GM06990 (cell line): ENCODE measurements at regions not wholly inside any gene's neighbourhood (a gene's known extent, or its start where the extent isn't known, plus 50 kb on each side); places are given as distances from the start of the nearest gene placed in this dataset.

Source experiments
- DNase-seq: peaks from one replicate; pipeline ENCODE4 v3.0.0-alpha.2; 2011; ENCODE audit not compliant: insufficient read length; ENCODE audit errors: extremely low read depth
- H3K27me3 ChIP-seq: replicated peaks from 2 replicates; pipeline ENCODE4 v1.6.0; 2011; ENCODE audit warnings: low read length; ENCODE audit not compliant: control insufficient read depth, insufficient read depth
- H3K36me3 ChIP-seq: 2 replicates; pipeline ENCODE4 v1.5.1; 2011; ENCODE audit warnings: low read length; ENCODE audit not compliant: control insufficient read depth, insufficient read depth
- H3K4me3 ChIP-seq: replicated peaks from 2 replicates; pipeline ENCODE4 v1.5.1; 2011; ENCODE audit warnings: low read depth, mild to moderate bottlenecking, control low read depth, low read length
- TF ChIP-seq, protein P1 (sequence below): IDR thresholded peaks from 2 replicates; pipeline ENCODE4 v1.5.1; 2011; ENCODE audit warnings: low read length, control low read depth, mild to moderate bottlenecking, inconsistent platforms; ENCODE audit not compliant: insufficient read depth, poor library complexity, severe bottlenecking

DNA sequence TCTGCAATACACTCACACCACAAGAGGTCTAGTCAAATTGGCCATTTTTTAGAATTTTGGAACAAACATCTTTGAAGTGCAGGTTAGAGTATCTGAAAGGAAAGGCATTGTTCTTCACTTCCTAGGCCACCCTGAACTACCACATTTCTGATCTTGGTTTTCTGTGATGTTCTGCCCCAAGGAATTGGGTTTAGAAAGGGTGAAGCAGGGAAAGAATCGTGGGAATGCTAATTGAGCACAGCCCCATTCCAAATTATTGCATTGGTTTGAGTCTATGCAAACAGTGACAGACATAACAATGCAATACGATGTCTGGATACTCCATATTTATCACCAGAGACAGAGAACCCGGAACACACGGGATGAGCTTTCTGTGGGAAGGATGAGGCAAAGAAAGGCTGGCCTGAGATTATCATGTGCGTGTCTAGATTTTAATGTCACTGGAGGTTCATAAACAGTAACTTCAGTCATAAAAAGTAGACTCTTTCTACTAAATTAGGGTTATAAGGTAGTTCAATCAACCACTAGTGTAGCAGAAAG lies 195.3 kb upstream of the BLID start:
- Histone ChIP-seq H3K4me3 (no peak overlapping the region), H3K27me3 (no peaks in the 10 kb centered on the region), H3K36me3 (no peaks in the 10 kb centered on the region)
- no peak for DNase-seq
- TF ChIP-seq, protein P1, sequence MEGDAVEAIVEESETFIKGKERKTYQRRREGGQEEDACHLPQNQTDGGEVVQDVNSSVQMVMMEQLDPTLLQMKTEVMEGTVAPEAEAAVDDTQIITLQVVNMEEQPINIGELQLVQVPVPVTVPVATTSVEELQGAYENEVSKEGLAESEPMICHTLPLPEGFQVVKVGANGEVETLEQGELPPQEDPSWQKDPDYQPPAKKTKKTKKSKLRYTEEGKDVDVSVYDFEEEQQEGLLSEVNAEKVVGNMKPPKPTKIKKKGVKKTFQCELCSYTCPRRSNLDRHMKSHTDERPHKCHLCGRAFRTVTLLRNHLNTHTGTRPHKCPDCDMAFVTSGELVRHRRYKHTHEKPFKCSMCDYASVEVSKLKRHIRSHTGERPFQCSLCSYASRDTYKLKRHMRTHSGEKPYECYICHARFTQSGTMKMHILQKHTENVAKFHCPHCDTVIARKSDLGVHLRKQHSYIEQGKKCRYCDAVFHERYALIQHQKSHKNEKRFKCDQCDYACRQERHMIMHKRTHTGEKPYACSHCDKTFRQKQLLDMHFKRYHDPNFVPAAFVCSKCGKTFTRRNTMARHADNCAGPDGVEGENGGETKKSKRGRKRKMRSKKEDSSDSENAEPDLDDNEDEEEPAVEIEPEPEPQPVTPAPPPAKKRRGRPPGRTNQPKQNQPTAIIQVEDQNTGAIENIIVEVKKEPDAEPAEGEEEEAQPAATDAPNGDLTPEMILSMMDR: no peak

DNA sequence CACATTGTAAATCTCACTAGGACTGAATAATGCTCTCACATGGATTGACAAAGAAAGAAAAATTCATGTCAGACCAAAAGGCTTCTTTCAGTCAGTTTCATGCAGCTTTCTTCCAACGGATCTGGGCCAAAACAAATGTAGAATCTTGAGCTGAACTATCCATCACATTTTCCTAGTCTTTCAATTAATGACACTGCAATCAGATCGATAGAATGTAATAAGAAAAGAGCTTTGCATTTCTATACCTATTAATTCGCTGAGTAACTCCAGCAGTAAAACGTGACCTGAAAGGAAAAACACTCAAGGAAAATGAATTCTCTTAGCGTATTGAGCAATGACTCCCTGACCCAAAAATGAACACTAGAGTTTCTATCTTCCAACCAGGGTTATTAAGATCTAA lies 194.8 kb upstream of the BLID start:
- no peaks in the 10 kb centered on the region for H3K36me3 ChIP-seq
- no peak overlapping the region for H3K4me3 ChIP-seq
- DNase-seq: no peak
- TF ChIP-seq, protein P1: no peak
- H3K27me3 ChIP-seq: no peaks in the 10 kb centered on the region

DNA sequence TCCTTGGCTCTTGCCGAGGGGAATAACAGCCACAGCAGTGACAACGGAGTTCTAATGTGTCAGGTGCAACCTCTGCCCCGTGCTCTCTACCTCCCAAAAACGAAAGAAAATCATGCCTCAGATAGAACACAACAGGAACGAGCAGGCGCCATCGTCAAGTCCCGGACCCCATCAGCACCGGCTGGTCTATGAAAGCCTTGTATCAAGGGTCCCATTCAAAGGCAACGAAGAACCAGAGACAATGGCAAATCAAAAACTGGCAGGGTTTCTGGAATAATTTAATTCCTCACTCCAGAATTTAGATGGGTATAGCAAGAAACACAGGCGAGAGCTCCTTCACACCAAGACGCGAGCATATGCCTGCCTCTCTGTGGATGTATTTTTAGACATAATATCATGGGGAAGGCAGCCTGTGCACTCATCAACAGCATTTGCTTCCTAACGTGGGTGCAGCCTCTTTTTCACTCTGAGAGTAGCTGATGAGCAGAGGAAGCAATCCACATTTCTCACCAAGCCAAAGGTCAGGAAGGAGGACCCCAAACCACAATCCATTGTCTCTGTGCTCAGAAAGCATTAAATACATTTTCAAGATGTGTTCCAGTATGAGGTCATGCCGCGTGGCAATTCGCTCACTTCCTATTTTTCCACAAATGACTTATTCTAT lies 193.4 kb upstream of the BLID start:
- no peak for DNase-seq
- Histone ChIP-seq H3K36me3 (no peaks in the 10 kb centered on the region), H3K27me3 (no peaks in the 10 kb centered on the region), H3K4me3 (no peak overlapping the region)
- TF ChIP-seq, protein P1: no peak

DNA sequence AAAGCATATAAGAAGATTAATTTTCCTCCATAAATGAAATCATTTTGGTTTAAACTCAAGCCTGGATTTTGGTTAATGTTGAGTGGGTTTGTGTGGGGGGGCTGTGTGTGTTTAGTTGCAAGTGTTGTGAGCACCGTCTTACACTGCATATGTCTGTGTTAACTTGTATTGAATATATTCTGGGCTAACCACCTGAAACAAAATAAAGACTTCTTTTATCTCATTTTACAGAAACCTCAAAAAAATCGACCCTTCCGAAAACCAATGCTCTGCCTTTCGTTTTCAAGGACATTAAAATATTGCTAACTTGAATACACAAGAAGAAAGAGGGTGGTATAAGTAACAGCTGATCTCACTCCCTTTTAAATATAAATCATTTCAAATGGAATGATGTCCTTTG lies 192.2 kb upstream of the BLID start:
- Histone ChIP-seq H3K4me3 (no peak overlapping the region), H3K36me3 (no peaks in the 10 kb centered on the region), H3K27me3 (no peaks in the 10 kb centered on the region)
- TF ChIP-seq, protein P1: no peak
- no peak for DNase-seq

DNA sequence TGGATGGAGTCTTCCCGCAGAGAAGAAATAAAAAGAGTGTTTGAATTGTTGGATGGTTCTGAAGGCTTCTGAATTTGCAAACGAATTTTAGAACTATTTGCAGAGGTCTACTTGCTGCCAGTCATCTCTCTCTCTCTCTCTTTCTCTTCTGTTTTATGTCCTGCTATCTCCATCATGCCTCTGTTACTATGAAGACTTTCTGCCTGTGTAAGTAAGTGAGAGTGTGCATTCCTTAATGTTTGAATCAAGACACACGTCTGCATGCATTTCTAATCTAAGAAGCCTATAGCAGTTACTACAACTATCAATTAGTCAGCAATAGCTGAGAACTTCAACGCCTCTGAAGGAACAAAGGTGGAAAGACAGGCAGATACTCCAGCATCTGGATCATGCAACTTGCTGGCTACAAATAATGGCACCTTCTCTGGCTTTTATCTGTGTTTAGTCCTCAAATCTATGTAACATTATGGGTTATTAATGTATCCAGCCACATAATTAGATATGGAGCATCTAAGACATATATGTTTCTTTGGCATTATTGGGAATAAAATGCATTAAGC lies 191.5 kb upstream of the BLID start:
- H3K27me3 ChIP-seq: no peaks in the 10 kb centered on the region
- no peak overlapping the region for H3K4me3 ChIP-seq
- H3K36me3 ChIP-seq: no peaks in the 10 kb centered on the region
- no peak for DNase-seq
- TF ChIP-seq, protein P1: no peak

DNA sequence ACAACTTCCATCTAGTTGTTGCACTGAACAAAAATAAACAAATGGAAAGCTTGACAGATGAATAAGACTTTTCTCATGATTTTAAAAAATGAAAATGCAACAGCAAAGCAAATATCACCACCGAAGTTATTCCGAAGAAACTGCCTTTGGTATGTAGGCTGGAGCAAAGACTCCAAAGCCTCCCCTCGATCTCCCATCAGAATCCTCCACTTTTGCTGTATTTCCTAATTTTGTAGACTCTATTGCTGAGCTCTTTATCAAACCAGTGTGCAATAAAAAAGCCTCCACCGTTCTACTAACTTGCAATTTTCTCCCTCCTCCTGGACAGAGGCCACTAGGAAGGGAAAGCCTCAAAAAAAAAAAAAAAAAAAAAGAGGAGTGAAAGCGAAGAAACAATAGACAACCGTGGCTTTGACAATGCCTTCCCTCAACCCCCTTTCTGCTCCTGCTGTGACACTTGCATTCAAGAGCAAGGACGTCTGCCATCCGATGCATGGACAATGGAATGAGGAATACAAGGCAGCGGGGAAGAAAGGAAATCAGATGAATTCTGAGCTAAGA lies 190.9 kb upstream of the BLID start:
- TF ChIP-seq, protein P1: no peak
- no peak overlapping the region for H3K4me3 ChIP-seq
- no peak for DNase-seq
- no peaks in the 10 kb centered on the region for H3K27me3 ChIP-seq
- no peaks in the 10 kb centered on the region for H3K36me3 ChIP-seq
